ENCODE measurements at regions not wholly inside any gene's neighbourhood (a gene's known extent, or its start where the extent isn't known, plus 50 kb on each side); places are given as distances from the start of the nearest gene placed in this dataset.
A peak's percentile ranks its signal among the peaks of the same experiment; 100 is the strongest.

GRCh38 chr5:3349704-3350565 is 245.7 kb upstream of the IRX1 start:
- no peak overlapping the region for H3K27ac Mint-ChIP-seq
- peaks cover 15% of the 10 kb centered on the region for H3K9me3 Mint-ChIP-seq
- H3K4me1 Mint-ChIP-seq, result no peaks in the 10 kb centered on the region
- ATAC-seq, result peak; percentile 15
- no peak overlapping the region for H3K4me3 Mint-ChIP-seq
- no peak for DNase-seq (ENCODE audit: low spot score in 2 of 2)
- no peaks in the 10 kb centered on the region for H3K36me3 Mint-ChIP-seq

- Mint-ChIP-seq H3K4me1 (no peaks in the 10 kb centered on the region), H3K27ac (no peak overlapping the region), H3K36me3 (no peaks in the 10 kb centered on the region), H3K4me3 (no peak overlapping the region), H3K9me3 (peaks cover 16% of the 10 kb centered on the region)
- DNase-seq (ENCODE audit: low spot score in 2 of 2), result no peak
- ATAC-seq, result no peak
Observed at GRCh38 chr5:3348576-3349535, 246.8 kb upstream of the IRX1 start.

DNA sequence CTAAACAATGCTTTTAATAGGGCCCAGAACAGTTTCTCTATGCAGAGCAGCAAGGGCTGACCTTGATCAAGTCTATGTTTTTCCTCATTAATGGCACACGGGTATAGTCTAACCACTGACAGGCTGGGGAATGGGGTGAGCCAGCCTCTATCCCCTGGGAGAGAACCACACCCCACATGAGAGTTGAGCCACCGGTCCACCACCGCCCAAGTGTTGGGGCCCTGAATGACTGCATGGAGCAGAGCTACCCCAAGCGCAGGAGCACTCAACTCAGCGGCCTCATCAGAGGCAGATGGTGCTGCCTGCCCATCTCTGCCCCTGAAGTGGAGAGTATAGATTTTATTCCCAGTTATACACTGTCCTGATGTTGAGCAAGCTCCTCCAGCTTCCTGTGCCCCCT is 247.9 kb upstream of the IRX1 start:
- no peak overlapping the region for H3K27ac Mint-ChIP-seq
- ATAC-seq, result no peak
- no peaks in the 10 kb centered on the region for H3K36me3 Mint-ChIP-seq
- H3K9me3 Mint-ChIP-seq, result peaks cover 12% of the 10 kb centered on the region
- no peak for DNase-seq (ENCODE audit: low spot score in 2 of 2)
- no peak overlapping the region for H3K4me3 Mint-ChIP-seq
- no peaks in the 10 kb centered on the region for H3K4me1 Mint-ChIP-seq

DNA sequence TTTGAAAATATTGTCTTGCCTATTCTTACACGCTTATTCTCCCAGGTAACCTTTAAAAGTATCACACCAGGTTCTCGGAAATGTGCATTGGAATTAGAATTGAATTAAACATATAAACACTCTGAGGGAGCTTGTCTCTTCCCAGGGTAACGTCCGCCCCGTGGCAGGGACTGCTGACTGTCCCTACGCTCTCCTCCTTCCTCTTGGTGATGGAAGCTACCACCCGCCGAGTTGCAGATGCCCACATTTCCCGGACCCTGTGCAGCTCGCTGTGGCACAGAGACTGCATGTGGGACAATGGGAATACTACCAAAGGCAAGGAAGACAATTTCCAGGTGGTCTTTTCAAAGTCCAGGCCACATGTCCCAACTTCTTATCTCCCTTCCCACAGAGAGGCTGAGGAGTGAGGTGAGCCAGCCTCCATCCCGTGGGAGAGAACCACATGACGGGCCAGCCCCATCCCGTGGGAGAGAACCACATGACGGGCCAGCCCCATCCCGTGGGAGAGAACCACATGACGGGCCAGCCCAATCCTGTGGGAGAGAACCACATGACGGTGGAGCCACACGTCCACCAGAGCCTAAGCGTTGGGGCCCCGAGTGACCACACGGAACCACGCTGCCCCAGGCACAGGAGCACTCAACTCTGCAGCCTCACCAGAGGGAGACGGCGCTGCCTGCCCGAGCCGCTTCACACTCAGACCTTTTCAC is 249.4 kb upstream of the IRX1 start:
- no peak overlapping the region for H3K27ac Mint-ChIP-seq
- ATAC-seq (no peak), DNase-seq (ENCODE audit: low spot score in 2 of 2) (no peak)
- no peaks in the 10 kb centered on the region for H3K4me1 Mint-ChIP-seq
- H3K4me3 Mint-ChIP-seq, result no peak overlapping the region
- no peaks in the 10 kb centered on the region for H3K36me3 Mint-ChIP-seq
- peaks cover 9% of the 10 kb centered on the region for H3K9me3 Mint-ChIP-seq

DNA sequence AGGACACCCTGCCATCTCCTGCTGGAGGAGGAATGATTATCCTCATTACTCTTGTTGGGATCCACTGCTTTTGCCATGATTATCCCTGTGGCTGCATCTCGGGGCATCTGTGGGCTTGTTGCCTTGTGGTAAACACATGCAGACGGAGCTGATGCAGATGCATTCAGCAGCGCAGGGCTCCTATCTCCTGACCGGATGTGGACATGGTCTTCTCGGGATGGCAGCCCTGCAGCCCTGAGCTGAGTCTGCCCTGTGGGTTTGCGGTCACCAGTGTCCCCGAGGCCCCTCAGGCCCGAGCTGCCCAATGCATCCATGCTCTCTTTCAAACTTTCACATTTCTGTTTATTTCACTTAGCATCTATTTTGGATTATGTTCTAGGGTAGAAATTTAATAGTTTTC is 250.4 kb upstream of the IRX1 start:
- ATAC-seq (no peak), DNase-seq (ENCODE audit: low spot score in 2 of 2) (no peak)
- Mint-ChIP-seq H3K4me1 (no peaks in the 10 kb centered on the region), H3K4me3 (no peak overlapping the region), H3K9me3 (peaks cover 7% of the 10 kb centered on the region), H3K27ac (no peak overlapping the region), H3K36me3 (no peaks in the 10 kb centered on the region)

- Mint-ChIP-seq H3K4me3 (no peak overlapping the region), H3K4me1 (no peaks in the 10 kb centered on the region), H3K36me3 (no peaks in the 10 kb centered on the region), H3K9me3 (peaks cover 3% of the 10 kb centered on the region), H3K27ac (no peak overlapping the region)
- ATAC-seq, result no peak
- DNase-seq (ENCODE audit: low spot score in 2 of 2), result no peak
Observed at GRCh38 chr5:3344671-3345070, 251.0 kb upstream of the IRX1 start.

GRCh38 chr5:3343911-3344310 is 251.7 kb upstream of the IRX1 start:
- DNase-seq (ENCODE audit: low spot score in 2 of 2) (no peak), ATAC-seq (no peak)
- Mint-ChIP-seq H3K4me1 (no peaks in the 10 kb centered on the region), H3K36me3 (no peaks in the 10 kb centered on the region), H3K27ac (no peak overlapping the region), H3K4me3 (no peak overlapping the region), H3K9me3 (peaks cover 3% of the 10 kb centered on the region)

DNA sequence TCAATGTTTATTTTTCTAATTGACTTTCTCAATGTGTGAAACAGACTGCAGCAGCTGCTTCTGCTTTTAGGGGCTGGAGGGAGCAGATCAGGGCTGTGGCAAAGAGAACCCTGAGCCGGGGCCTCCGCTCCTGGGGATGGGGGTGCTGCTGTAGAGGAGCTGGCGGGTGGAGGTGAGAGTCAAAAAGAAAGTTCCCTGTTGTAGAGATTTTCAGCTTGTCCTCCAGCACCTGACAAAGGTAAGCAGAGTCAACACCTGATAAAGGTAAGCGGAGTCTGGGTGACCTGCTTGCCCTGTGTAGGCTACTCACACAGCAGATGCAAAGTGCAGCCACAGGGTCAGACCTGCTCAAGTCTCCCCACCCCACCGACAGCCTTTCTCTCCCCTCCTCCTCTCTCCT is 252.4 kb upstream of the IRX1 start:
- Mint-ChIP-seq H3K36me3 (no peaks in the 10 kb centered on the region), H3K4me3 (no peak overlapping the region), H3K27ac (no peak overlapping the region), H3K4me1 (no peaks in the 10 kb centered on the region), H3K9me3 (peaks cover 3% of the 10 kb centered on the region)
- ATAC-seq (no peak), DNase-seq (ENCODE audit: low spot score in 2 of 2) (no peak)

DNA sequence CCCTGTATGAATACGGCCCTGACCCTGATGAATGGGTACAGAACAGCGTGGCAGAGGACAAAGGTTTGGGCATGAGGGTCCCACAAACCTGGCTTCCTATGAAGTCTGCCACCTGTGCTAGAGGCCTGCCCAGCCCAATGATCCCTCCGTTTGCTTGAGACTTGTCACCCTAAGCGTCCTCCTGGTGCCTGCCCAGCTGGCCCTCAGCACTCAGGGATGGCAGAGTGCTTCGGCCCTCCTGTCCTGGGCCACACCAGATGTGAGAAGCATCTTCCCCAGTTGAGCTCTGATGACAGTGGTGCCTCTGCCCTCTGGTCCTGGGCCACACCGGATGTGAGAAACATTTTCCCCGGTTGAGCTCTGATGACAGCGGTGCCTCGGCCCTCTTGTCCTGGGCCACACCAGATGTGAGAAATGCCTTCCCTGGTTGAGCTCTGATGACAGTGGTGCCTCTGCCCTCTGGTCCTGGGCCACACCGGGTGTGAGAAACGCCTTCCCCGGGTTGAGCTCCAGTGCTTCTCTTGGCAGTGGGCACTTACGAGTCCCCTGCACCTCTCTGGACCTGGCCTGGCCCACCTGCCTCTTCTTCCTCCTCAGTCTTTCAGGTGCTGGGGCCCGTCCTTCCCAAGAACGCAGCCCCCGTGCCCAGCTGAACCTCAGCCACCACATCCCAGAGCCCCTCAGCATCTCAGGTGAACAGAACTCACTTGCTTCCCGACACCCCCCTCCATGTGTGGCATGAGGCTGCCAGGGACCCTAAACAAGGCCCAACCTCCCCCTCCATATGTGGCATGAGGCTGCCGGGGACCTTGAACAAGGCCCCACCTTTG is 253.1 kb upstream of the IRX1 start:
- Mint-ChIP-seq H3K4me3 (no peak overlapping the region), H3K4me1 (no peaks in the 10 kb centered on the region), H3K36me3 (no peaks in the 10 kb centered on the region), H3K27ac (no peak overlapping the region), H3K9me3 (peaks cover 3% of the 10 kb centered on the region)
- ATAC-seq (no peak), DNase-seq (ENCODE audit: low spot score in 2 of 2) (no peak)

- ATAC-seq, result no peak
Observed at GRCh38 chr5:3341446-3342240, 254.0 kb upstream of the IRX1 start.

GRCh38 chr5:3340471-3340870 is 255.2 kb upstream of the IRX1 start:
- Mint-ChIP-seq H3K27ac (no peak overlapping the region), H3K36me3 (no peaks in the 10 kb centered on the region), H3K4me1 (no peaks in the 10 kb centered on the region), H3K4me3 (no peak overlapping the region), H3K9me3 (peaks cover 3% of the 10 kb centered on the region)
- DNase-seq (ENCODE audit: low spot score in 2 of 2), result no peak
- ATAC-seq, result peak; percentile 12

More at GRCh38 chr5:3341446-3342240, 254.0 kb upstream of the IRX1 start:
- no peaks in the 10 kb centered on the region for H3K36me3 Mint-ChIP-seq
- no peak overlapping the region for H3K27ac Mint-ChIP-seq
- peaks cover 3% of the 10 kb centered on the region for H3K9me3 Mint-ChIP-seq
- no peaks in the 10 kb centered on the region for H3K4me1 Mint-ChIP-seq
- DNase-seq (ENCODE audit: low spot score in 2 of 2), result no peak
- H3K4me3 Mint-ChIP-seq, result no peak overlapping the region

- Mint-ChIP-seq H3K4me3 (no peak overlapping the region), H3K27ac (no peak overlapping the region), H3K4me1 (no peaks in the 10 kb centered on the region), H3K9me3 (peaks cover 3% of the 10 kb centered on the region), H3K36me3 (no peaks in the 10 kb centered on the region)
- DNase-seq (ENCODE audit: low spot score in 2 of 2), result no peak
- ATAC-seq, result no peak
Observed at GRCh38 chr5:3339798-3340115, 255.9 kb upstream of the IRX1 start.

DNA sequence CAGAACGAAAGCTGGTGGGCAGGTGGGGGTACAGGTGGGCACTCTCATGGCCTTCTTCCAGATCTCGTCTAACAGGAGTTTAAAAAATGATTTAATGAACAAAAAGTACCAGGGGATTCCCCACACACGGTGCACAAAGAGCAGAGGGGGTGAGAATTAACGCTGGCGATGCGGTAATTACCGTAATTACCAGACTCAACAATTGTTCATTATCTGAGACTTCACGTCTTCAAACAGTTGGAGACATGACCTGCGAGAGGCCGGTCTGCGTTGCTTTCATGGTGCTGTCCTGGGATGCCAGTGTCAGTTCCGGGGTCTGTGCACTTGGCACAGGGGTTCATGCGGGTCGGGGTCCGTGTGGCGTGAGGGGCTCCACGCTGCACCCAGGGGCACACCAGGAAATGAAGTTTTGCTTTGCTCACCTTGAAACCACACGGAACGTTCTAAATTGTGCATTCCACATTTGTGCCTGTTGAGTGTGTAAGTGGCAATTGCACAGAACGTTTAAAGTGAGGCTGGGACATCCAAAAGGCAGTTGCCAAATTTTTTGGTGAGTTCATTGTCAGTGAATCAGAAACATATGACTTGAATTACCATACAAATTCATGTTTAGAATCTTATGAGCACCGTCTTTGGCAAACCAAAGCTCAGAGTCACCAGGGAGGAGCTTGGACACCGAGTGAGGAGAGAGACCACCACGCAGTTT is 256.4 kb upstream of the IRX1 start:
- Mint-ChIP-seq H3K4me3 (no peak overlapping the region), H3K27ac (no peak overlapping the region), H3K36me3 (no peaks in the 10 kb centered on the region), H3K9me3 (peaks cover 3% of the 10 kb centered on the region), H3K4me1 (no peaks in the 10 kb centered on the region)
- ATAC-seq (no peak), DNase-seq (ENCODE audit: low spot score in 2 of 2) (no peak)
